ENCODE measurements at regions not wholly inside any gene's neighbourhood (a gene's known extent, or its start where the extent isn't known, plus 50 kb on each side); places are given as distances from the start of the nearest gene placed in this dataset.

GRCh38 chr1:201672685-201673084, 133.8 kb downstream of the NAV1 start:
- no peak for DNase-seq
- no peak for TF ChIP-seq CTCF (IDR thresholded peaks at IDR 0.05; ENCODE audit: unreplicated experiment)
- intact Hi-C loops (cut with micrococcal nuclease; ENCODE audit: unreplicated experiment): no loop called here
- Mint-ChIP-seq H3K4me3 (ENCODE audit: low read depth, unreplicated experiment) (no peak overlapping the region), H3K27me3 (ENCODE audit: unreplicated experiment) (no peaks in the 10 kb centered on the region), H3K4me1 (ENCODE audit: low read depth, unreplicated experiment) (peaks cover 14% of the 10 kb centered on the region), H3K36me3 (ENCODE audit: insufficient read depth, unreplicated experiment) (no peaks in the 10 kb centered on the region), H3K9me3 (ENCODE audit: low read depth, unreplicated experiment) (no peaks in the 10 kb centered on the region), H3K27ac (ENCODE audit: unreplicated experiment) (no peak overlapping the region)
- CTCF ChIA-PET: interaction anchor here (0.6 to 1.1 kb wide), 3 partner anchors 8 to 396 kb away, joined by 3 to 4 read pairs (median 3); no protein-coding TSS in a partner anchor
- no TSS peak for BruUV-seq (replicated peaks)

GRCh38 chr1:201673093-201673492, 134.2 kb downstream of the NAV1 start:
- Mint-ChIP-seq H3K27me3 (ENCODE audit: unreplicated experiment) (peaks cover under 1% of the 10 kb centered on the region), H3K4me3 (ENCODE audit: low read depth, unreplicated experiment) (no peak overlapping the region), H3K4me1 (ENCODE audit: low read depth, unreplicated experiment) (peaks cover 14% of the 10 kb centered on the region), H3K9me3 (ENCODE audit: low read depth, unreplicated experiment) (no peaks in the 10 kb centered on the region), H3K27ac (ENCODE audit: unreplicated experiment) (no peak overlapping the region), H3K36me3 (ENCODE audit: insufficient read depth, unreplicated experiment) (no peaks in the 10 kb centered on the region)
- CTCF ChIA-PET: interaction anchor here (0.6 kb wide), 2 partner anchors 8 to 396 kb away, joined by 3 to 4 read pairs; no protein-coding TSS in a partner anchor
- no peak for TF ChIP-seq CTCF (IDR thresholded peaks at IDR 0.05; ENCODE audit: unreplicated experiment)
- intact Hi-C loops (cut with micrococcal nuclease; ENCODE audit: unreplicated experiment): no loop called here
- BruUV-seq (replicated peaks): no TSS peak
- DNase-seq: no peak

GRCh38 chr1:201673915-201674314, 135.0 kb downstream of the NAV1 start:
- H3K27ac Mint-ChIP-seq (ENCODE audit: unreplicated experiment): no peak overlapping the region
- intact Hi-C loops (cut with micrococcal nuclease; ENCODE audit: unreplicated experiment): no loop called here
- H3K27me3 Mint-ChIP-seq (ENCODE audit: unreplicated experiment): peaks cover 9% of the 10 kb centered on the region
- H3K9me3 Mint-ChIP-seq (ENCODE audit: low read depth, unreplicated experiment): no peaks in the 10 kb centered on the region
- H3K4me3 Mint-ChIP-seq (ENCODE audit: low read depth, unreplicated experiment): no peak overlapping the region
- H3K4me1 Mint-ChIP-seq (ENCODE audit: low read depth, unreplicated experiment): peaks cover 14% of the 10 kb centered on the region
- no TSS peak for BruUV-seq (replicated peaks)
- CTCF ChIA-PET: no interaction called here
- no peak for TF ChIP-seq CTCF (IDR thresholded peaks at IDR 0.05; ENCODE audit: unreplicated experiment)
- H3K36me3 Mint-ChIP-seq (ENCODE audit: insufficient read depth, unreplicated experiment): no peaks in the 10 kb centered on the region
- no peak for DNase-seq

- no TSS peak for BruUV-seq (replicated peaks)
- intact Hi-C loops (cut with micrococcal nuclease; ENCODE audit: unreplicated experiment): no loop called here
- peaks cover 21% of the 10 kb centered on the region for H3K27me3 Mint-ChIP-seq (ENCODE audit: unreplicated experiment)
- H3K4me1 Mint-ChIP-seq (ENCODE audit: low read depth, unreplicated experiment): peaks cover 14% of the 10 kb centered on the region
- peaks cover 3% of the 10 kb centered on the region for H3K9me3 Mint-ChIP-seq (ENCODE audit: low read depth, unreplicated experiment)
- no peak for DNase-seq
- no peak overlapping the region for H3K27ac Mint-ChIP-seq (ENCODE audit: unreplicated experiment)
- no peaks in the 10 kb centered on the region for H3K36me3 Mint-ChIP-seq (ENCODE audit: insufficient read depth, unreplicated experiment)
- CTCF ChIA-PET: interaction anchor here (0.5 to 1.4 kb wide), 3 partner anchors 11 to 140 kb away, joined by 3 to 7 read pairs (median 4); no protein-coding TSS in a partner anchor
- no peak overlapping the region for H3K4me3 Mint-ChIP-seq (ENCODE audit: low read depth, unreplicated experiment)
- no peak for TF ChIP-seq CTCF (IDR thresholded peaks at IDR 0.05; ENCODE audit: unreplicated experiment)
Observed at GRCh38 chr1:201675143-201675542, 136.2 kb downstream of the NAV1 start.
